ENCODE measurements at regions not wholly inside any gene's neighbourhood (a gene's known extent, or its start where the extent isn't known, plus 50 kb on each side); places are given as distances from the start of the nearest gene placed in this dataset.

GRCh38 chr1:65068202-65069010, 79.6 kb upstream of the AK4 start:
- no peaks in the 10 kb centered on the region for H3K9me3 ChIP-seq (ENCODE audit: control insufficient read depth in 2 of 2, low read length in 2 of 2)
- peak overlapping the region; percentile 98 to 100 (median 98) for H3K27ac Mint-ChIP-seq
- H3K27me3 Mint-ChIP-seq: peaks cover 9% of the 10 kb centered on the region
- H3K4me1 ChIP-seq (ENCODE audit: control insufficient read depth, insufficient read depth, low read length, poor library complexity, severe bottlenecking): peaks cover 45% of the 10 kb centered on the region
- H3K4me1 Mint-ChIP-seq: peaks cover 22 to 49% (median 39%) of the 10 kb centered on the region in 4 donors
- H3K9me3 Mint-ChIP-seq: peaks cover 0 to 1% (median 0%) of the 10 kb centered on the region in 7 donors
- no peaks in the 10 kb centered on the region for H3K36me3 ChIP-seq (ENCODE audit: control insufficient read depth, insufficient read depth, low read length)
- peak overlapping the region; percentile 92 for H3K27ac ChIP-seq (ENCODE audit: insufficient read depth, low read length, poor library complexity, severe bottlenecking)
- no peaks in the 10 kb centered on the region for H3K36me3 Mint-ChIP-seq
- no peaks in the 10 kb centered on the region for H3K27me3 ChIP-seq (ENCODE audit: control insufficient read depth, insufficient read depth, low read length)
- H3K4me3 Mint-ChIP-seq: peak overlapping the region; percentile 93 to 99 (median 97)
- DNase-seq: peak in 2 of 3 donors; percentile 49 to 64
- ATAC-seq (ENCODE audit: low read depth in 2 of 2): no peak
- H3K4me3 ChIP-seq (ENCODE audit: low read depth, low read length): peak overlapping the region; percentile 97

- peak overlapping the region; percentile 92 for H3K27ac ChIP-seq (ENCODE audit: insufficient read depth, low read length, poor library complexity, severe bottlenecking)
- ATAC-seq (ENCODE audit: low read depth in 2 of 2): no peak
- Mint-ChIP-seq H3K27me3 (peaks cover 9% of the 10 kb centered on the region), H3K27ac (peak overlapping the region; percentile 98 to 100 (median 98)), H3K4me3 (peak overlapping the region; percentile 93 to 99 (median 97)), H3K4me1 (peaks cover 22 to 46% (median 38%) of the 10 kb centered on the region in 4 donors), H3K36me3 (no peaks in the 10 kb centered on the region), H3K9me3 (peaks cover 0 to 1% (median 0%) of the 10 kb centered on the region in 7 donors)
- no peaks in the 10 kb centered on the region for H3K27me3 ChIP-seq (ENCODE audit: control insufficient read depth, insufficient read depth, low read length)
- no peaks in the 10 kb centered on the region for H3K9me3 ChIP-seq (ENCODE audit: control insufficient read depth in 2 of 2, low read length in 2 of 2)
- H3K4me3 ChIP-seq (ENCODE audit: low read depth, low read length): peak overlapping the region; percentile 97
- peaks cover 42% of the 10 kb centered on the region for H3K4me1 ChIP-seq (ENCODE audit: control insufficient read depth, insufficient read depth, low read length, poor library complexity, severe bottlenecking)
- no peaks in the 10 kb centered on the region for H3K36me3 ChIP-seq (ENCODE audit: control insufficient read depth, insufficient read depth, low read length)
- peak in 2 of 3 donors; percentile 27 to 73 for DNase-seq
Measured at GRCh38 chr1:65069011-65069565, 78.9 kb upstream of the AK4 start.

GRCh38 chr1:65072845-65073244, 75.2 kb upstream of the AK4 start:
- DNase-seq: no peak
- no peaks in the 10 kb centered on the region for H3K9me3 Mint-ChIP-seq
- no peak for ATAC-seq (ENCODE audit: low read depth in 2 of 2)
- peaks cover 11 to 35% (median 28%) of the 10 kb centered on the region in 4 donors for H3K4me1 Mint-ChIP-seq
- Histone ChIP-seq H3K9me3 (ENCODE audit: control insufficient read depth in 2 of 2, low read length in 2 of 2) (no peaks in the 10 kb centered on the region), H3K4me3 (ENCODE audit: low read depth, low read length) (no peak overlapping the region), H3K27ac (ENCODE audit: insufficient read depth, low read length, poor library complexity, severe bottlenecking) (no peak overlapping the region), H3K4me1 (ENCODE audit: control insufficient read depth, insufficient read depth, low read length, poor library complexity, severe bottlenecking) (peaks cover 18% of the 10 kb centered on the region), H3K36me3 (ENCODE audit: control insufficient read depth, insufficient read depth, low read length) (no peaks in the 10 kb centered on the region), H3K27me3 (ENCODE audit: control insufficient read depth, insufficient read depth, low read length) (no peaks in the 10 kb centered on the region)
- H3K36me3 Mint-ChIP-seq: no peaks in the 10 kb centered on the region
- no peak overlapping the region for H3K27ac Mint-ChIP-seq
- peaks cover 14% of the 10 kb centered on the region for H3K27me3 Mint-ChIP-seq
- peak overlapping the region in 1 of 4 donors; percentile 8 for H3K4me3 Mint-ChIP-seq

GRCh38 chr1:65075123-65075976, 72.7 kb upstream of the AK4 start:
- H3K36me3 ChIP-seq (ENCODE audit: control insufficient read depth, insufficient read depth, low read length): no peaks in the 10 kb centered on the region
- H3K9me3 Mint-ChIP-seq: no peaks in the 10 kb centered on the region
- DNase-seq (peak; percentile 51 to 86 (median 76)), ATAC-seq (ENCODE audit: low read depth in 2 of 2) (peak; percentile 93 to 95)
- no peaks in the 10 kb centered on the region for H3K9me3 ChIP-seq (ENCODE audit: control insufficient read depth in 2 of 2, low read length in 2 of 2)
- peaks cover 20% of the 10 kb centered on the region for H3K27me3 Mint-ChIP-seq
- H3K27ac ChIP-seq (ENCODE audit: insufficient read depth, low read length, poor library complexity, severe bottlenecking): no peak overlapping the region
- peaks cover 4% of the 10 kb centered on the region for H3K27me3 ChIP-seq (ENCODE audit: control insufficient read depth, insufficient read depth, low read length)
- H3K4me1 Mint-ChIP-seq: peaks cover 0 to 15% (median 13%) of the 10 kb centered on the region in 4 donors
- no peak overlapping the region for H3K4me3 Mint-ChIP-seq
- peak overlapping the region in 2 of 3 donors; percentile 23 to 43 for H3K27ac Mint-ChIP-seq
- H3K4me1 ChIP-seq (ENCODE audit: control insufficient read depth, insufficient read depth, low read length, poor library complexity, severe bottlenecking): peaks cover 1% of the 10 kb centered on the region
- H3K4me3 ChIP-seq (ENCODE audit: low read depth, low read length): no peak overlapping the region
- H3K36me3 Mint-ChIP-seq: no peaks in the 10 kb centered on the region

GRCh38 chr1:65077369-65077768, 70.6 kb upstream of the AK4 start:
- DNase-seq (no peak), ATAC-seq (ENCODE audit: low read depth in 2 of 2) (no peak)
- H3K4me3 Mint-ChIP-seq: no peak overlapping the region
- no peaks in the 10 kb centered on the region for H3K4me1 ChIP-seq (ENCODE audit: control insufficient read depth, insufficient read depth, low read length, poor library complexity, severe bottlenecking)
- H3K9me3 ChIP-seq (ENCODE audit: control insufficient read depth in 2 of 2, low read length in 2 of 2): no peaks in the 10 kb centered on the region
- H3K36me3 Mint-ChIP-seq: no peaks in the 10 kb centered on the region
- no peaks in the 10 kb centered on the region for H3K9me3 Mint-ChIP-seq
- H3K27ac ChIP-seq (ENCODE audit: insufficient read depth, low read length, poor library complexity, severe bottlenecking): no peak overlapping the region
- H3K4me1 Mint-ChIP-seq: peaks cover 0 to 8% (median 6%) of the 10 kb centered on the region in 4 donors
- peak overlapping the region in 1 of 3 donors; percentile 50 for H3K27ac Mint-ChIP-seq
- peaks cover 21% of the 10 kb centered on the region for H3K27me3 Mint-ChIP-seq
- H3K36me3 ChIP-seq (ENCODE audit: control insufficient read depth, insufficient read depth, low read length): no peaks in the 10 kb centered on the region
- no peak overlapping the region for H3K4me3 ChIP-seq (ENCODE audit: low read depth, low read length)
- peaks cover 6% of the 10 kb centered on the region for H3K27me3 ChIP-seq (ENCODE audit: control insufficient read depth, insufficient read depth, low read length)

GRCh38 chr1:65079941-65080340, 68.1 kb upstream of the AK4 start:
- Mint-ChIP-seq H3K9me3 (no peaks in the 10 kb centered on the region), H3K27ac (peak overlapping the region in 1 of 3 donors; percentile 15), H3K4me1 (peaks cover 0 to 7% (median 6%) of the 10 kb centered on the region in 4 donors), H3K36me3 (no peaks in the 10 kb centered on the region), H3K27me3 (peaks cover 31% of the 10 kb centered on the region), H3K4me3 (no peak overlapping the region)
- Histone ChIP-seq H3K27me3 (ENCODE audit: control insufficient read depth, insufficient read depth, low read length) (peaks cover 6% of the 10 kb centered on the region), H3K27ac (ENCODE audit: insufficient read depth, low read length, poor library complexity, severe bottlenecking) (no peak overlapping the region), H3K36me3 (ENCODE audit: control insufficient read depth, insufficient read depth, low read length) (no peaks in the 10 kb centered on the region), H3K4me1 (ENCODE audit: control insufficient read depth, insufficient read depth, low read length, poor library complexity, severe bottlenecking) (no peaks in the 10 kb centered on the region), H3K4me3 (ENCODE audit: low read depth, low read length) (no peak overlapping the region), H3K9me3 (ENCODE audit: control insufficient read depth in 2 of 2, low read length in 2 of 2) (no peaks in the 10 kb centered on the region)
- ATAC-seq (ENCODE audit: low read depth in 2 of 2) (no peak), DNase-seq (no peak)

GRCh38 chr1:65082346-65083040, 65.5 kb upstream of the AK4 start:
- Histone ChIP-seq H3K4me3 (ENCODE audit: low read depth, low read length) (no peak overlapping the region), H3K27me3 (ENCODE audit: control insufficient read depth, insufficient read depth, low read length) (peaks cover 7% of the 10 kb centered on the region), H3K4me1 (ENCODE audit: control insufficient read depth, insufficient read depth, low read length, poor library complexity, severe bottlenecking) (no peaks in the 10 kb centered on the region), H3K9me3 (ENCODE audit: control insufficient read depth in 2 of 2, low read length in 2 of 2) (no peaks in the 10 kb centered on the region), H3K36me3 (ENCODE audit: control insufficient read depth, insufficient read depth, low read length) (no peaks in the 10 kb centered on the region), H3K27ac (ENCODE audit: insufficient read depth, low read length, poor library complexity, severe bottlenecking) (no peak overlapping the region)
- Mint-ChIP-seq H3K4me1 (no peaks in the 10 kb centered on the region), H3K27ac (no peak overlapping the region), H3K27me3 (peaks cover 26% of the 10 kb centered on the region), H3K9me3 (peaks cover 0 to 6% (median 0%) of the 10 kb centered on the region in 7 donors), H3K4me3 (no peak overlapping the region), H3K36me3 (no peaks in the 10 kb centered on the region)
- ATAC-seq (ENCODE audit: low read depth in 2 of 2) (no peak), DNase-seq (no peak)
